ENCODE measurements at regions not wholly inside any gene's neighbourhood (a gene's known extent, or its start where the extent isn't known, plus 50 kb on each side); places are given as distances from the start of the nearest gene placed in this dataset.

DNA sequence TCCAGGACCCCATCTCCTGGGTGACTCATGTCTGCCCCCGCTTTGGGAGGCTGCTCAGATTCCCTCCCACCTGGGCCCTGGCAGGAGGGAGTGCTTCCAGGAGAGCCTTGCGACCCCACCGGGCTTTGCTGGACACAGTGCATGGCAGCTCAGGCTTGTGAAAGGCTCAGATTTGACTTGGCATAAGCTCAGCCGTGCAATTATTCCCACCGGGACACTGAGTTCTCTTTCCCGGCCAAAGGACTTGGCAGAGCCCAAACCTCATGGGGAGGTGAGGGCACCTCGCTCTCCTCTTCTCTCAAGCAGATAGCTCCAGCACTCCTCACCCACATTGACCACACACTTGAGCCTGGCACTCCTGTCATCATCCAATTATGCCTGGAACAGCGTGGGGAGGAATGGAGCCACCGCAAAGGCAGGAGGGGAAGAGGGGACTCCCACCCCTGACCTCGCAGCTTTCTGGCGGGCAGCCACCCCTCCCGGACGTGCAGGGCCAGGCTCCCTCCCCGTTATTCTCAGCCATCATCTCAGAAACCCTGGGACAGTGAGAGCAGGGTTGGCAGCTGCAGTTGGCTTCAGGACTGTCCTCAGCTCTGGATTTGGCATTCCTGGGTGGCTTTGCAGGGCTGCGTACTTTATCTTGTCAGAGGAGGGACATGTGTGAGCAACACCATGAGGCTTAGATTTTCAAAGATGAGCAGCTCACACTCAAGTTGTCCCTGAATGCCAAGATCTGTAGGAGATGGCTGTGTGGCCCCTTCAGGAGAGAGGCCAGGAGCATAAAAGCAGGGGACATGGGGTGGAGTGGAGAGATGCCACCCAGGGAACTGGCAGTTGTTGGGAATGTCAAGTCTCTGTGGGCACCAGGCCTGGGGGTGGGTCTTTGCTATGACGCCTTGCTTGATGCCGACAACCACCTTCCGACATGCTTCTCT is 306.2 kb downstream of the TEX29 start:
- ChIA-PET CTCF (no interaction called here), POLR2A (no interaction called here)
- ATAC-seq (ENCODE audit: low read depth) (no peak), DNase-seq (no peak)
- no peaks in the 10 kb centered on the region for H3K4me1 Mint-ChIP-seq
- no peak overlapping the region for H3K4me3 Mint-ChIP-seq
- intact Hi-C loops (cut with micrococcal nuclease), result no loop called here
- TF ChIP-seq, protein P1, sequence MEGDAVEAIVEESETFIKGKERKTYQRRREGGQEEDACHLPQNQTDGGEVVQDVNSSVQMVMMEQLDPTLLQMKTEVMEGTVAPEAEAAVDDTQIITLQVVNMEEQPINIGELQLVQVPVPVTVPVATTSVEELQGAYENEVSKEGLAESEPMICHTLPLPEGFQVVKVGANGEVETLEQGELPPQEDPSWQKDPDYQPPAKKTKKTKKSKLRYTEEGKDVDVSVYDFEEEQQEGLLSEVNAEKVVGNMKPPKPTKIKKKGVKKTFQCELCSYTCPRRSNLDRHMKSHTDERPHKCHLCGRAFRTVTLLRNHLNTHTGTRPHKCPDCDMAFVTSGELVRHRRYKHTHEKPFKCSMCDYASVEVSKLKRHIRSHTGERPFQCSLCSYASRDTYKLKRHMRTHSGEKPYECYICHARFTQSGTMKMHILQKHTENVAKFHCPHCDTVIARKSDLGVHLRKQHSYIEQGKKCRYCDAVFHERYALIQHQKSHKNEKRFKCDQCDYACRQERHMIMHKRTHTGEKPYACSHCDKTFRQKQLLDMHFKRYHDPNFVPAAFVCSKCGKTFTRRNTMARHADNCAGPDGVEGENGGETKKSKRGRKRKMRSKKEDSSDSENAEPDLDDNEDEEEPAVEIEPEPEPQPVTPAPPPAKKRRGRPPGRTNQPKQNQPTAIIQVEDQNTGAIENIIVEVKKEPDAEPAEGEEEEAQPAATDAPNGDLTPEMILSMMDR (IDR thresholded peaks at IDR 0.05), result no peak
- H3K36me3 Mint-ChIP-seq (ENCODE audit: low read depth), result no peaks in the 10 kb centered on the region
- H3K9me3 Mint-ChIP-seq, result no peaks in the 10 kb centered on the region
- H3K27ac Mint-ChIP-seq, result no peak overlapping the region
- no peaks in the 10 kb centered on the region for H3K27me3 Mint-ChIP-seq

DNA sequence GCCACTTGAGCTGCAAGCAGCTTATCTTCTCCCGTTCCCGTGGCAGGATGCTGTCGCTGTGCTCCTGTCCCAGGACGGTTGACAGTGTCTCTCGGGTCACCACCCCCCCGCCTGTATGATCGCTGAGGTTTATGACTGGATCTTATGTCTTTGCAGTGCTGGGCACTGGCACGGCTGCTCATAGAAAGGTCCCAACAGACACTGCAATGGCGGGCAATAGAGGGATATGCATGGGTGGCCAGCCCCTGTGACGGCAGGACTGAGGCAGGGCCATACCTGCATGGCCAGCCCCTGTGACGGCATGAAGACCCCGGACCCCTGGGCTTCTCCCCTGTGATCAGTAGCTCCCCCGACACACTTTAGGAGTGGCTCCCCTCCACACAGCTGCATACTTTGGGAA is 307.2 kb downstream of the TEX29 start:
- H3K27me3 Mint-ChIP-seq, result no peaks in the 10 kb centered on the region
- DNase-seq (no peak), ATAC-seq (ENCODE audit: low read depth) (no peak)
- H3K9me3 Mint-ChIP-seq, result no peaks in the 10 kb centered on the region
- ChIA-PET CTCF (no interaction called here), POLR2A (no interaction called here)
- intact Hi-C loops (cut with micrococcal nuclease), result no loop called here
- H3K27ac Mint-ChIP-seq, result no peak overlapping the region
- TF ChIP-seq, protein P1 (IDR thresholded peaks at IDR 0.05), result no peak
- H3K36me3 Mint-ChIP-seq (ENCODE audit: low read depth), result no peaks in the 10 kb centered on the region
- no peak overlapping the region for H3K4me3 Mint-ChIP-seq
- H3K4me1 Mint-ChIP-seq, result no peaks in the 10 kb centered on the region

DNA sequence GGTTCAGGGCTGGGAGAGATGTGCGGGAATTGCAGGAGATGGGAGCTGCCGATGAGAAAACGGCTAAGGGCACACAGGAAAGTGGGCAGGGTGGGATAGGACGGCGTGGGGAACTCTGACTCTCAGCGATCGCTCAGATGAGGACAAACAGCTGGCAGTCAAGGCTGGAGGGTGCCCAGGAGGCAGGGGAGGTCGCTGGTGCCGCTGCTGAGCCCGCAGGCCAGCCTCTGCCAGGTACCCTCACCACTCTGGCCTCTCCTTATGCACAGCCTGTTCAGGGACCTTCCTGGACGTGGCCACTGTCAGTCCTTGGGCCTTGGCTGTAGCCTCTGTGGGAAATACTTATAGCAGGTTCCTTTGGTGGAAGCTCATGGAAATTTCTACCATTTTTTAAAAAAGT is 308.6 kb downstream of the TEX29 start:
- ChIA-PET CTCF (no interaction called here), POLR2A (no interaction called here)
- no peak for ATAC-seq (ENCODE audit: low read depth)

DNA sequence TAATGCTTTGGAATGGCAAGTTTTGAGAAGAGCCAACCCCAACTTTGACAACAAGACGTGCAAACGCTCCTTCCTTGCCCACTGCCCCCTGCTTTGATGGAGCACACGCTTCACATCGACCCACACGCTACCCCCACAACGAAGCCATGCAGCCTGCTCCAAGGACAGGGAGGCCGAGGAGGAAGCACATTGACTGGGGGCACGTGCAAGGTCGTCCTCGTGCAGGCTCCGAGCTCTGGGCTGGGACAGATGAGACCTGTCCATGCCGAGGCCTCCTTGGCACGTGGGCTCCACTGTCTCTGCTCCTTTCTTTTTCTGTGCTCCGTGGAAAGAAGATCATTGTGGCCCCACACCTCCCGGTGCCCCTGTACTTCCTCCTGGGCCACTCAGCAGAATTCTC is 309.0 kb downstream of the TEX29 start:
- no peak for ATAC-seq (ENCODE audit: low read depth)
- TF ChIP-seq, protein P1 (IDR thresholded peaks at IDR 0.05), result no peak
- intact Hi-C loops (cut with micrococcal nuclease), result no loop called here
- Mint-ChIP-seq H3K4me3 (no peak overlapping the region), H3K27me3 (no peaks in the 10 kb centered on the region), H3K9me3 (no peaks in the 10 kb centered on the region), H3K4me1 (no peaks in the 10 kb centered on the region), H3K36me3 (ENCODE audit: low read depth) (no peaks in the 10 kb centered on the region), H3K27ac (no peak overlapping the region)
- ChIA-PET POLR2A (no interaction called here), CTCF (no interaction called here)
- DNase-seq, result no peak

More for the DNA sequence above, 308.6 kb downstream of the TEX29 start:
- Mint-ChIP-seq H3K9me3 (no peaks in the 10 kb centered on the region), H3K4me3 (no peak overlapping the region), H3K36me3 (ENCODE audit: low read depth) (no peaks in the 10 kb centered on the region), H3K27me3 (no peaks in the 10 kb centered on the region), H3K27ac (no peak overlapping the region), H3K4me1 (no peaks in the 10 kb centered on the region)
- TF ChIP-seq, protein P1 (IDR thresholded peaks at IDR 0.05), result no peak
- intact Hi-C loops (cut with micrococcal nuclease), result no loop called here
- no peak for DNase-seq

DNA sequence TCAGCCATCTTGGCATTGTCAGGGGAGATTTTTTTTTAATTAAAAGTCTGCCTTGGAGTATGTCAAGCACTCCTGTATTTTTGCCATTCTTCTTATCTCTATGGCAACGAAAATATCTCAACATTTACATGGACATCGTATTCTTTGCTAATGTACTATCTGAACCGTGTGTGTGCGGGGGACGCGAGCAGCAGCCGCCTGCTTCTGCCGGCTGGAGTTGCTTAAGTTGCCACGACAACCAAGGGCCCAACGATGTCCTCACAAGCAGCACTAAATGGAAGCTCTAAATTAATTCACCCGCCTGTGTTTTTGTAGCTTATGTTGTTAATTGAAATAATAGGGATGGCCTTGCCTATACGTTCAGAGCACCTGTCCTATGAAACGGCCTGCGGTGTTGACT is 309.5 kb downstream of the TEX29 start:
- CTCF ChIA-PET, result no interaction called here
- intact Hi-C loops (cut with micrococcal nuclease), result no loop called here
- TF ChIP-seq, protein P1 (IDR thresholded peaks at IDR 0.05), result no peak
- Mint-ChIP-seq H3K9me3 (no peaks in the 10 kb centered on the region), H3K36me3 (ENCODE audit: low read depth) (no peaks in the 10 kb centered on the region), H3K4me3 (no peak overlapping the region), H3K4me1 (no peaks in the 10 kb centered on the region), H3K27me3 (no peaks in the 10 kb centered on the region), H3K27ac (no peak overlapping the region)
- DNase-seq (no peak), ATAC-seq (ENCODE audit: low read depth) (no peak)
- POLR2A ChIA-PET, result no interaction called here
